GM12878 (cell line): ENCODE measurements at regions not wholly inside any gene's neighbourhood (a gene's known extent, or its start where the extent isn't known, plus 50 kb on each side); places are given as distances from the start of the nearest gene placed in this dataset.

Experiments used
- ATAC-seq: fragments of 200-7000 bp; cut with Tn5 transposase; 3 replicates; pipeline ENCODE4 v1.9.1; 2020; ENCODE audit warnings: mild to moderate bottlenecking, moderate library complexity
- BruUV-seq: library from RNA; stranded (reverse); fragments of 400-500 nt; replicated peaks from 2 replicates; lab custom pipeline; 2021; lab: Mats Ljungman, UMichigan
- CTCF ChIA-PET: fragments of 300-600 bp; sonication (Branson Sonifier 250); formaldehyde crosslinking; extraction: SDS; loops from one replicate; lab custom pipeline; 2021; ENCODE audit warnings: inconsistent platforms; lab: Yijun Ruan, JAX
- POLR2A ChIA-PET: fragments of 350-600 bp; formaldehyde crosslinking; extraction: SDS; loops from one replicate; lab custom pipeline; 2021; ENCODE audit warnings: inconsistent platforms; lab: Charles Lee
- RAD21 ChIA-PET: fragments of 300-600 bp; sonication (Branson Sonifier 250); formaldehyde crosslinking; loops from one replicate; lab custom pipeline; 2023; ENCODE audit warnings: antibody characterized with exemption; ENCODE audit not compliant: unreplicated experiment; lab: Charles Lee
- SMC1A ChIA-PET: fragments of 300-600 bp; sonication (Branson Sonifier 250); formaldehyde crosslinking; loops from one replicate; lab custom pipeline; 2023; ENCODE audit not compliant: unreplicated experiment, uncharacterized antibody; lab: Charles Lee
- DNase-seq: peaks from one replicate; pipeline ENCODE4 v3.0.0-alpha.2; 2011; ENCODE audit warnings: low read depth, low spot score
- FAIRE-seq: peaks from 3 replicates; lab custom pipeline; 2011; peaks lifted over from hg19 to GRCh38; lab: Jason Lieb, UNC
- H2AFZ ChIP-seq: 2 replicates; pipeline ENCODE4 v1.6.0; 2011; ENCODE audit warnings: low read depth, low read length, control low read depth; ENCODE audit not compliant: control insufficient read depth
- H3K27ac ChIP-seq: 2 replicates; pipeline ENCODE4 v1.5.1; 2011; ENCODE audit warnings: control low read depth; ENCODE audit not compliant: control insufficient read depth, insufficient read depth
- H3K27me3 ChIP-seq, 2 experiments: replicated peaks in 1 of 2; 2 replicates each; pipeline versions ENCODE4 v1.6.0 to v1.6.1; 2011; ENCODE audit warnings: low read length in 1 of 2; ENCODE audit not compliant: control insufficient read depth in 2 of 2, insufficient read depth in 2 of 2
- H3K36me3 ChIP-seq, 2 experiments: 2 replicates each; pipeline ENCODE4 v1.5.1; 2011; ENCODE audit warnings: low read length in 1 of 2; ENCODE audit not compliant: control insufficient read depth in 2 of 2, insufficient read depth in 2 of 2
- H3K4me1 ChIP-seq: 2 replicates; pipeline ENCODE4 v1.6.1; 2011; ENCODE audit warnings: mild to moderate bottlenecking, low read length, moderate library complexity, mixed read lengths; ENCODE audit not compliant: control insufficient read depth, insufficient read depth
- H3K4me2 ChIP-seq: 2 replicates; pipeline ENCODE4 v1.6.0; 2011; ENCODE audit warnings: control low read depth; ENCODE audit not compliant: control insufficient read depth, insufficient read depth
- H3K4me3 ChIP-seq: fragments of 200-600 bp; sonication (generic); 2 replicates; pipeline ENCODE4 v1.5.1; 2016
- H3K79me2 ChIP-seq: 2 replicates; pipeline ENCODE4 v1.6.0; 2011; ENCODE audit warnings: low read length; ENCODE audit not compliant: control insufficient read depth, insufficient read depth
- H3K9ac ChIP-seq: 2 replicates; pipeline ENCODE4 v1.8.0; 2011; ENCODE audit warnings: low read length, control low read depth, mixed read lengths; ENCODE audit not compliant: control insufficient read depth, insufficient read depth
- H3K9me3 ChIP-seq: replicated peaks from 3 replicates; pipeline ENCODE4 v1.5.1; 2011; ENCODE audit warnings: mild to moderate bottlenecking, low read length; ENCODE audit not compliant: control insufficient read depth, insufficient read depth
- H4K20me1 ChIP-seq: 2 replicates; pipeline ENCODE4 v1.6.0; 2011; ENCODE audit not compliant: control insufficient read depth, insufficient read depth
- BCLAF1 ChIP-seq: fragments of 450-650 bp; IDR thresholded peaks from 2 replicates; pipeline ENCODE4 v1.6.1; 2017; ENCODE audit warnings: antibody characterized with exemption, mild to moderate bottlenecking, moderate library complexity
- GATAD2B ChIP-seq: fragments of 450-650 bp; conservative IDR thresholded peaks from 2 replicates; pipeline ENCODE4 v1.6.1; 2017; ENCODE audit warnings: low read depth, mild to moderate bottlenecking, moderate library complexity
- IKZF1 ChIP-seq: fragments of 450-650 bp; conservative IDR thresholded peaks from 2 replicates; pipeline ENCODE4 v1.6.1; 2017; ENCODE audit warnings: antibody characterized with exemption, mild to moderate bottlenecking
- IKZF2 ChIP-seq, 2 experiments: fragments of 450-650 bp; IDR thresholded peaks; 2 replicates each; pipeline ENCODE4 v1.6.1; 2017; ENCODE audit warnings: mild to moderate bottlenecking in 2 of 2, moderate library complexity in 2 of 2
- LARP7 ChIP-seq: fragments of 450-650 bp; IDR thresholded peaks from 2 replicates; pipeline ENCODE4 v1.6.1; 2017; ENCODE audit warnings: mild to moderate bottlenecking
- MXI1 ChIP-seq: fragments of 150-350 bp; IDR thresholded peaks from 2 replicates; pipeline ENCODE4 v1.6.1; 2011; ENCODE audit warnings: low read depth, mild to moderate bottlenecking, inconsistent platforms, low read length, improper control_type of control experiment
- NFIC ChIP-seq: IDR thresholded peaks from 2 replicates; pipeline ENCODE4 v1.6.1; 2012; ENCODE audit warnings: low read depth, mild to moderate bottlenecking, inconsistent platforms, low read length, moderate library complexity
- NRF1 ChIP-seq: conservative IDR thresholded peaks from 2 replicates; pipeline ENCODE4 v1.6.1; 2011; ENCODE audit warnings: mild to moderate bottlenecking, low read depth, low read length, improper control_type of control experiment
- SMAD5 ChIP-seq: IDR thresholded peaks from 2 replicates; pipeline ENCODE4 v1.6.1; 2016; ENCODE audit warnings: antibody characterized with exemption, low read depth
- SMC3 ChIP-seq: IDR thresholded peaks from 2 replicates; pipeline ENCODE4 v1.6.1; 2011; ENCODE audit warnings: low read length, improper control_type of control experiment, borderline replicate concordance
- TBL1XR1 ChIP-seq: IDR thresholded peaks from 2 replicates; pipeline ENCODE4 v1.6.1; 2012; ENCODE audit warnings: low read depth, low read length, improper control_type of control experiment
- TCF3 ChIP-seq: IDR thresholded peaks from 2 replicates; pipeline ENCODE4 v1.6.1; 2012; ENCODE audit warnings: low read depth, mild to moderate bottlenecking, low read length, borderline replicate concordance; ENCODE audit not compliant: insufficient read depth
- ZNF24 ChIP-seq: fragments of 450-650 bp; IDR thresholded peaks from 2 replicates; pipeline ENCODE4 v1.6.1; 2017; ENCODE audit warnings: antibody characterized with exemption, mild to moderate bottlenecking
- WGBS: methylation state at CpG from one replicate; pipeline ENCODE4 v1.1.6; 2016; ENCODE audit warnings: low lambda C conversion rate; ENCODE audit not compliant: insufficient replicate concordance, insufficient coverage; ENCODE audit errors: missing lambda C conversion rate; 5-methylcytosine and 5-hydroxymethylcytosine counted together
- in situ Hi-C: fragments of 300-500 bp; cut with MboI; formaldehyde crosslinking; loops from 9 replicates; pipeline ENCODE4 v1.14.3; 2018; ENCODE audit warnings: mixed read lengths
- intact Hi-C: fragments of 100-400 bp; cut with micrococcal nuclease; formaldehyde crosslinking; loops from one replicate; pipeline ENCODE4 v1.14.2; 2022; ENCODE audit not compliant: unreplicated experiment
- TF ChIP-seq, protein P1 (sequence below): fragments of 450-650 bp; IDR thresholded peaks from 2 replicates; pipeline ENCODE4 v1.6.1; 2017; ENCODE audit warnings: mild to moderate bottlenecking, moderate library complexity
- TF ChIP-seq, protein P2 (sequence below): fragments of 450-650 bp; IDR thresholded peaks from 2 replicates; pipeline ENCODE4 v1.6.1; 2018; ENCODE audit warnings: borderline replicate concordance, mild to moderate bottlenecking; ENCODE audit not compliant: partially characterized antibody

DNA sequence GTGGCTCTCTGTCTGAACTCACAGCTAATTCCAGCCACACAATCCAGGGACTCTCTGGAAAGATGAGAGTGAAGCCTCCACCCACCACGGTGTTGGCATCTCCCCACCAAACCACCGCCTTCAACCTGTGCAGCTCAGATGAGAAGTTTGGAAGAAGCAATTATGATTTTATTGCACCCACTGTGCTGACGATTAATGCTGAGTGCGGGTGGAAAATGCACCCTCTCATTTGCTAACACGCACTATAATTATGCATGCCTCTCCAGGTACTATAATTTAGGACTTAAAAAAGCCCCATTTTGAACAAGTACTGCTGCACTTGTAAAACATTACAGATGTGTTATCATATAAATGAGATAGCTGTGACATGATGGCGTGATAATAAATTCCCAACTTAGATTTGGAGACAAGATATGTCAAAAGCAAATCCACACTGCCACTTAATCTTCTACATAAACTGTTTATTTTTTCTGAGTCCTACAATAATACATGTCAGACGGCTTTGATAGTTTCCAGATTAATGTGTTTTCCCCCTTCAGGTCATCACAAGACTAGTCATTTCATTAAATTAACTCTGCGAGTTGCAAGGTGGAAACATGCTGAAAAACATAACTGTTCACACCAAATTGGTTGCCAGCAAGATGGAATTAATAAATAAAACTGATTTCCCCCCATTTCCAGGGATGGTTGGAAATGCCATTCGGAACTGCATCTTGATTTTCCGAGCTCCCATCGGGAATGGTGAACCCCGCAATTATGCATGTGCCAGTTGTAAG lies 466.5 kb upstream of the MAF start:
- in situ Hi-C loops, result no loop called here

More for the DNA sequence above, 466.5 kb upstream of the MAF start:
- intact Hi-C loops, result no loop called here
- Histone ChIP-seq H3K9ac (no peak overlapping the region), H4K20me1 (no peaks in the 10 kb centered on the region), H3K4me1 (no peaks in the 10 kb centered on the region), H3K4me3 (no peak overlapping the region), H3K4me2 (no peak overlapping the region), H3K79me2 (no peaks in the 10 kb centered on the region), H3K27ac (no peak overlapping the region), H3K36me3 (no peaks in the 10 kb centered on the region), H3K27me3 (no peaks in the 10 kb centered on the region), H3K9me3 (no peaks in the 10 kb centered on the region), H2AFZ (no peak overlapping the region)
- ChIA-PET SMC1A (interaction anchor here (1.5 kb wide), 1 partner anchor 14 kb away, joined by 4 read pairs; no protein-coding TSS in a partner anchor), RAD21 (no interaction called here), POLR2A (no interaction called here), CTCF (no interaction called here)
- BruUV-seq, result no TSS peak
- ATAC-seq (no peak), DNase-seq (no peak), FAIRE-seq (no peak)
- 30% methylated on average over 12 of the region's 12 CpGs for WGBS
- TF ChIP-seq TBL1XR1, result no peak
- no peak for TF ChIP-seq IKZF2 (IDR thresholded peaks at IDR 0.05)
- TF ChIP-seq MXI1, result no peak
- TF ChIP-seq, protein P1, sequence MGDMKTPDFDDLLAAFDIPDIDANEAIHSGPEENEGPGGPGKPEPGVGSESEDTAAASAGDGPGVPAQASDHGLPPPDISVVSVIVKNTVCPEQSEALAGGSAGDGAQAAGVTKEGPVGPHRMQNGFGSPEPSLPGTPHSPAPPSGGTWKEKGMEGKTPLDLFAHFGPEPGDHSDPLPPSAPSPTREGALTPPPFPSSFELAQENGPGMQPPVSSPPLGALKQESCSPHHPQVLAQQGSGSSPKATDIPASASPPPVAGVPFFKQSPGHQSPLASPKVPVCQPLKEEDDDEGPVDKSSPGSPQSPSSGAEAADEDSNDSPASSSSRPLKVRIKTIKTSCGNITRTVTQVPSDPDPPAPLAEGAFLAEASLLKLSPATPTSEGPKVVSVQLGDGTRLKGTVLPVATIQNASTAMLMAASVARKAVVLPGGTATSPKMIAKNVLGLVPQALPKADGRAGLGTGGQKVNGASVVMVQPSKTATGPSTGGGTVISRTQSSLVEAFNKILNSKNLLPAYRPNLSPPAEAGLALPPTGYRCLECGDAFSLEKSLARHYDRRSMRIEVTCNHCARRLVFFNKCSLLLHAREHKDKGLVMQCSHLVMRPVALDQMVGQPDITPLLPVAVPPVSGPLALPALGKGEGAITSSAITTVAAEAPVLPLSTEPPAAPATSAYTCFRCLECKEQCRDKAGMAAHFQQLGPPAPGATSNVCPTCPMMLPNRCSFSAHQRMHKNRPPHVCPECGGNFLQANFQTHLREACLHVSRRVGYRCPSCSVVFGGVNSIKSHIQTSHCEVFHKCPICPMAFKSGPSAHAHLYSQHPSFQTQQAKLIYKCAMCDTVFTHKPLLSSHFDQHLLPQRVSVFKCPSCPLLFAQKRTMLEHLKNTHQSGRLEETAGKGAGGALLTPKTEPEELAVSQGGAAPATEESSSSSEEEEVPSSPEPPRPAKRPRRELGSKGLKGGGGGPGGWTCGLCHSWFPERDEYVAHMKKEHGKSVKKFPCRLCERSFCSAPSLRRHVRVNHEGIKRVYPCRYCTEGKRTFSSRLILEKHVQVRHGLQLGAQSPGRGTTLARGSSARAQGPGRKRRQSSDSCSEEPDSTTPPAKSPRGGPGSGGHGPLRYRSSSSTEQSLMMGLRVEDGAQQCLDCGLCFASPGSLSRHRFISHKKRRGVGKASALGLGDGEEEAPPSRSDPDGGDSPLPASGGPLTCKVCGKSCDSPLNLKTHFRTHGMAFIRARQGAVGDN, result no peak
- TF ChIP-seq NRF1, result no peak
- TF ChIP-seq SMC3, result no peak
- no peak for TF ChIP-seq TCF3
- TF ChIP-seq, protein P2, sequence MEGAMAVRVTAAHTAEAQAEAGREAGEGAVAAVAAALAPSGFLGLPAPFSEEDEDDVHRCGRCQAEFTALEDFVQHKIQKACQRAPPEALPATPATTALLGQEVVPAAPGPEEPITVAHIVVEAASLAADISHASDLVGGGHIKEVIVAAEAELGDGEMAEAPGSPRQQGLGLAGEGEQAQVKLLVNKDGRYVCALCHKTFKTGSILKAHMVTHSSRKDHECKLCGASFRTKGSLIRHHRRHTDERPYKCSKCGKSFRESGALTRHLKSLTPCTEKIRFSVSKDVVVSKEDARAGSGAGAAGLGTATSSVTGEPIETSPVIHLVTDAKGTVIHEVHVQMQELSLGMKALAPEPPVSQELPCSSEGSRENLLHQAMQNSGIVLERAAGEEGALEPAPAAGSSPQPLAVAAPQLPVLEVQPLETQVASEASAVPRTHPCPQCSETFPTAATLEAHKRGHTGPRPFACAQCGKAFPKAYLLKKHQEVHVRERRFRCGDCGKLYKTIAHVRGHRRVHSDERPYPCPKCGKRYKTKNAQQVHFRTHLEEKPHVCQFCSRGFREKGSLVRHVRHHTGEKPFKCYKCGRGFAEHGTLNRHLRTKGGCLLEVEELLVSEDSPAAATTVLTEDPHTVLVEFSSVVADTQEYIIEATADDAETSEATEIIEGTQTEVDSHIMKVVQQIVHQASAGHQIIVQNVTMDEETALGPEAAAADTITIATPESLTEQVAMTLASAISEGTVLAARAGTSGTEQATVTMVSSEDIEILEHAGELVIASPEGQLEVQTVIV, result no peak
- TF ChIP-seq GATAD2B, result no peak
- no peak for TF ChIP-seq IKZF1
- TF ChIP-seq NFIC, result no peak
- TF ChIP-seq ZNF24, result no peak
- TF ChIP-seq LARP7, result no peak
- no peak for TF ChIP-seq BCLAF1
- no peak for TF ChIP-seq SMAD5
